COLO668 (cell line): ENCODE measurements at regions not wholly inside any gene's neighbourhood (a gene's known extent, or its start where the extent isn't known, plus 50 kb on each side); places are given as distances from the start of the nearest gene placed in this dataset.

Experiments used
- DNase-seq: peaks from one replicate; lab custom pipeline; 2025; ENCODE audit not compliant: unreplicated experiment; lab: John Stamatoyannopoulos, UW

- no peak for DNase-seq
Observed at GRCh38 chr18:78727057-78727739, 252.4 kb upstream of the SALL3 start.

GRCh38 chr18:78727877-78728783 lies 251.5 kb upstream of the SALL3 start:
- no peak for DNase-seq

- no peak for DNase-seq
Observed at GRCh38 chr18:78728784-78729467, 250.7 kb upstream of the SALL3 start.

DNA sequence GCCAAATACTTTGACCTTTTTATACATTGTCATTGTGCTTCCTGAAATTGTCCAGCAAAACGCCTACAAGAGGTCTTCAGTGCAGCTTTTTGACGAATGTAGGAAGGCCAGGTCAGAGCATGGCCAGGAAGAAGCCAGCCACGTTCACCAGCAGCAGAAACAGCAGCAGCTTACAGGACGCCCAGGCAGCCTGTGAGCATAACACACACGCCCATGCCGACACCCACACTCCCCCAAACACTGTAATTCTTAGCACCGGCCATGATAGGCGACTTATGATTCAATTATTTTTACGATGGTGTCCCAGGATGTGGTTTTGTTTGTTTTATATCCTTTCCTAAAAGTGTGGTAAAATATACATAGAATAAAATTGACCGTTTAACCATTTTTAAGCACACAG lies 249.1 kb upstream of the SALL3 start:
- DNase-seq, result no peak

GRCh38 chr18:78731016-78731397 lies 248.6 kb upstream of the SALL3 start:
- DNase-seq, result no peak

DNA sequence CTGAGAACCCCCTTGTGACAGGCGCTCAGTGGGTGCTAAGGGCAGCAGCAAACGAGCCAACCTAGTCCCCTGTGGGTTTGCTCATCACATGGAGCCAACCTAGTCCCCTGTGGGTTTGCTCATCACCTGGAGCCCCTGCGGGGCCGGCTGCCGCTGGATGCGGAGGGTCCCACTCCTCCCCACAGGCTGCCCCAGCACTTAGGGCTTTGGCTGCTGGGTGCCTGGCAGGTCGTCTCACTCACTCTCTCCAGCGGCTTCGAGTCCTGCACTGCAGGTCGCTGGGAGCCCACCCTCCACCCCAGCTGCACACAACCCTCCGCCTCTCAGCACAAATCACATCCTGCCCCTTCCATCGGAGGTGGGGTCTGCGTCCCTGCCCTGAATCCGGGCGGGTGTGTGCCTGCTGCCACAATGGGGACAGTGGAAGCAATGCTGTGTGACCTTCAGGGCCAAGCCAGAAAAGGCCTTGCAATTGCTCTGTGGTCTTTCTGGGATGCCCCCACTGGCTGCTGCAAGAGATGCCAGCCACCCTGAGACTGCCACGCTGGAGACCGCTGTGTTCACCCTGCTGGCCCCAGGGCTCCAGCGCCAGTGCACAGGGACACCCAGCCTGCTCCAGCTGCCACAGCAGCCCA lies 248.1 kb upstream of the SALL3 start:
- no peak for DNase-seq

GRCh38 chr18:78732273-78733210 lies 247.1 kb upstream of the SALL3 start:
- DNase-seq, result no peak

GRCh38 chr18:78733762-78734613 lies 245.6 kb upstream of the SALL3 start:
- DNase-seq, result peak; percentile 13

- DNase-seq, result no peak
Observed at GRCh38 chr18:78734614-78734945, 245.0 kb upstream of the SALL3 start.

- no peak for DNase-seq
Observed at GRCh38 chr18:78735131-78736014, 244.2 kb upstream of the SALL3 start.

GRCh38 chr18:78736015-78736690 lies 243.5 kb upstream of the SALL3 start:
- DNase-seq, result no peak

DNA sequence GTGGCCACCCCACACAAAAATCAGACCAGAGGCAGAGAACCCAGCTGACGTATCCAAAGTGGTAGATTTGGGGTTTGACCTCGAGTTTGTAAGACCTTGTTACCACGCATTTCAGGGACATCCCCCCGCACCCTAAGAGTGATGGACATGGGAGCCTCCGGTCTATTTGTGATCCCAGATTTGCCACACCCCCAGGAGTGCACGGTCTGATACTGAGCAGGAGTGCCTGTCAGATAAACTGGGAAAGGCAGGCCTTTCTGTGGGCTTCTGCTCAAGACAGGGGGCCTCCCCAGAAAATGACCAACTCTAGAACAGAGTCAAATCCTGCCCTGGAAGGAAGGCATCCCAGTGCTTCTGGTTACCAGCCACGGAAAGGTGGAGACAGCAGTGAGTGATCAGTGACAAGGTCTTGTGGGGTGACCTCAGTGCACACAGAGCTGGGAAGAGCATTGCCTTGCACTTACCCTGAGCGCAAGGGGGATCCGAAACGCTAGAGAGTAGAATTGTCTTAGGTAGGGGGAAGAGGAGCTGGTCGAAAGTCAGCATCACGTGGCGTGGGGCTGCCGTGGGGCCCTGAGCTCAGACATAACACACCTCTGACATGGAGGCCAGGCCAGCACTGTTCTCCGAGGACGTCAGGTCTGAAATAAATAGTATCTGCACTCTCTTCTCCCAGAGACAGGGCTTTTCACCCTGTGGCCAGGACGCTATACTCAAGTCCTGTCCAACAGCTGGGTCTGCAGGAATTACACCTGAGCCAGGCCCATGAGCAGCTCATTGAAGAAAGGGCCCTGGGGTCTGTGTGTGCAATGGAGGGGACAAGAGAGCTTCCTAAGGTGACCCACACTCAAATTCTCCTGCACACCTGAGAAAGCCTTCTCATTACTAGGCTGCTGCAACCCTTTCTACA lies 242.4 kb upstream of the SALL3 start:
- DNase-seq, result no peak

GRCh38 chr18:78738076-78738690 lies 241.4 kb upstream of the SALL3 start:
- DNase-seq, result no peak

DNA sequence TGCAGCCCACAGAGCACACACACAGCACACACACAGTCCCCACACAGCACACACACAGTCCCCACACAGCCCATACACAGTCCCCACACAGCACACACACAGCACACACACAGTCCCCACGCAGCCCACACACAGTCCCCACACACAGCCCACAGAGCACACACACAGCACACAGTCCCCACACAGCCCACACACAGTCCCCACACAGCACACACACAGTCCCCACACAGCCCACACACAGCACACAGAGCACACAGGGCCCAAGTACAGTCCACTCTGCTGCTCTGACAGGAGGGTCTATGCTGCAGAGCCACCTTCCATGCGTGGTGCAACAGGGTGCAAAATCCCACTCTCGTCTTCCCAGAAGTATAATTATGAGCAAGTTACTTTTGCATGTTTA lies 240.5 kb upstream of the SALL3 start:
- no peak for DNase-seq

- no peak for DNase-seq
Observed at GRCh38 chr18:78739882-78740677, 239.5 kb upstream of the SALL3 start.

- no peak for DNase-seq
Observed at GRCh38 chr18:78740876-78741275, 238.7 kb upstream of the SALL3 start.
